Endometrial microvascular endothelial cells (primary cell): ENCODE measurements at regions not wholly inside any gene's neighbourhood (a gene's known extent, or its start where the extent isn't known, plus 50 kb on each side); places are given as distances from the start of the nearest gene placed in this dataset.

ENCODE experiments used
- in situ Hi-C: cut with HindIII; loops from 2 replicates; pipeline ENCODE4 v1.10.0; 2017; ENCODE audit warnings: low sequenced_read_pairs, low pct_unique_long_range_greater_than_20kb; ENCODE audit errors: inconsistent ontology term

GRCh38 chr2:158013891-158014290 lies 87.8 kb upstream of the UPP2 start:
- in situ Hi-C loops: no loop called here

- in situ Hi-C loops: no loop called here
These were observed 90.5 kb upstream of the UPP2 start for GRCh38 chr2:158011055-158011771.

- in situ Hi-C loops: no loop called here
These were observed 92.3 kb upstream of the UPP2 start for GRCh38 chr2:158009399-158009798.

GRCh38 chr2:158006961-158007719 lies 94.5 kb upstream of the UPP2 start:
- in situ Hi-C loops: no loop called here

GRCh38 chr2:158004126-158004764 lies 97.4 kb upstream of the UPP2 start:
- in situ Hi-C loops: no loop called here

GRCh38 chr2:158002079-158002478 lies 99.6 kb upstream of the UPP2 start:
- in situ Hi-C loops: no loop called here

GRCh38 chr2:157996799-157997198 lies 104.9 kb upstream of the UPP2 start:
- in situ Hi-C loops: no loop called here

GRCh38 chr2:157995117-157995516 lies 106.6 kb upstream of the UPP2 start:
- in situ Hi-C loops: no loop called here

- in situ Hi-C loops: no loop called here
These were observed 109.7 kb upstream of the UPP2 start for GRCh38 chr2:157991932-157992331.

GRCh38 chr2:157990173-157990572 lies 111.5 kb upstream of the UPP2 start:
- in situ Hi-C loops: no loop called here

- in situ Hi-C loops: no loop called here
These were observed 112.4 kb upstream of the UPP2 start for GRCh38 chr2:157989227-157989626.

GRCh38 chr2:157986761-157987160 lies 110.6 kb upstream of the ACVR1 start:
- in situ Hi-C loops: no loop called here

GRCh38 chr2:157984866-157985265 lies 108.7 kb upstream of the ACVR1 start:
- in situ Hi-C loops: no loop called here

- in situ Hi-C loops: no loop called here
These were observed 103.9 kb upstream of the ACVR1 start for GRCh38 chr2:157980020-157980419.

- in situ Hi-C loops: no loop called here
These were observed 95.6 kb upstream of the ACVR1 start for GRCh38 chr2:157971702-157972101.

GRCh38 chr2:157967856-157968255 lies 91.7 kb upstream of the ACVR1 start:
- in situ Hi-C loops: no loop called here

GRCh38 chr2:157959249-157959648 lies 83.1 kb upstream of the ACVR1 start:
- in situ Hi-C loops: no loop called here

- in situ Hi-C loops: no loop called here
These were observed 81.5 kb upstream of the ACVR1 start for GRCh38 chr2:157957596-157957995.

- in situ Hi-C loops: no loop called here
These were observed 76.4 kb upstream of the ACVR1 start for GRCh38 chr2:157952558-157952957.

GRCh38 chr2:157948856-157949255 lies 72.7 kb upstream of the ACVR1 start:
- in situ Hi-C loops: no loop called here
